Stimulated activated CD8-positive, alpha-beta memory T cell treated with anti-CD3 and anti-CD28 coated beads, Interleukin-15, amount 100 ng/mL, for 4 hours (primary cell): ENCODE measurements at regions not wholly inside any gene's neighbourhood (a gene's known extent, or its start where the extent isn't known, plus 50 kb on each side); places are given as distances from the start of the nearest gene placed in this dataset.
"Not testable (repeated sequence)": the region's sequence is repeated elsewhere in the genome, so short reads cannot be mapped to it uniquely, and the experiment has no call there.

Experiments used
- DNase-seq, 2 donors: peaks; one replicate each; pipeline ENCODE4 v3.0.0-alpha.2; 2020; ENCODE audit warnings: low read depth in 2 of 2

- DNase-seq = no peak
These were observed 118.6 kb upstream of the RAB4A start for GRCh38 chr1:229152311-229152710.

DNA sequence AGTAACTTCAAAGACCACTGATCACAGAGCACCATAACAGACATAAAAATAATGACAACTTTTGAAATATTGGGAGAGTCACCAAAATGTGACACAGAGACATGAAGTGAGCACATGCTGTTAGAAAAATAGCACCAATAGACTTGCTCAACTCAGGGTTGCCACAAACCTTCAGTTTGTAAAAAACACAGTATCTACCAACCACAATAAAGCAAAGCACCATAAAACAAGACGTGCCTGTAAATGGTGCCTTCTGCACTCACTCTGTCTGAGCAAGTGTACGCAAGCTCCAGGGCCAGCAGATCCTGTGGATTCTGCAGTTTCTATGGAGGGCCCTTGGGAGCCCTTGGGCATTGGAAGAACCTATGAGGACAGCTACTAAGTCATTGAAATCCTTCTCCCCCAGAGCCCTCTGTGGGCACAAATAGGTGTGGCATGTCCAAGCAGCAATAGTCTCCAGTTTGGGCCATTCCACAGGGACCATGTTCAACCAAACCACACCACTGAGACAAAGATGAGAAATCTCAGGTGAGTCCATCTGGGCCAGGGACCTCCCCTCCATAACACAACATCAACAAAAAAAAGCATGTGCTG lies 116.9 kb upstream of the RAB4A start:
- DNase-seq = no peak

DNA sequence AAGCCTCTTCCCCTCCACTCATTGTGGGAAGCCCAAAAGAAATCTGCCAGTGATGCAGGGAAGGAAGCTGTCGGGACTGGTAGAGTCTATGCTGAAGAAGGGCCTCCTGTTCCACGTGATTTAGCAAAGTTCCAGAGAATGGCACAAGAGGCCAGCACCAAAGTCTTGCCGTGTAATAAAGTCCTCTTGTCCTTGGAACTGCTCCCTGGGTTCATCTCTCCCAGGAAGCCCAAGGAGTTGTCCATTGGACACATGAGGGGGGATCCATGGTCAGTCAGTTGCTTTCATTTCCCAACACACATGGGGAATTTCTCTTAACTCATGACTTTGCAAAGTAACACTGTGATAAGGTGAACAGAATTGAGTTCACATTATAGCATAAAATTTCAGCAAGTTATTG lies 116.1 kb upstream of the RAB4A start:
- no peak for DNase-seq

DNA sequence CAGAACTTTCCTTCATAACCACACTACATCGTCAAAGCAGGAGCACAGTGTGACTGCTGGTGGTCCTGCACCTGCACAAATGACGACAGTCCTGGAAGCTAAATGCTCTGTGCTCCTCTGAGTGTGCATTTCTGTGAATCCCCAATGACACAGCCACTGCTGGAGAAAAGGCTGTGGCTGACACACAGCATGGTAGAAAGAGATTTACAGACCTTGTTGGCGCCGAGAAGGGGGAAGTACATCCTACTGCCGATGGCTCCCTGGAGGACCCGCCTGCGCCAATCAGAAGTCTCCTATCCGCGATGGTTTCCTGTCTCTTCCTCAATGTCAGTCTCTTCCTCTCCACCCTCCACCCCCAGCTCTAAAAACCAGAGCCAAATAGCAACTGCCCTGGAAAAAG lies 115.4 kb upstream of the RAB4A start:
- DNase-seq = no peak

GRCh38 chr1:229156872-229157271 lies 114.0 kb upstream of the RAB4A start:
- no peak for DNase-seq

DNA sequence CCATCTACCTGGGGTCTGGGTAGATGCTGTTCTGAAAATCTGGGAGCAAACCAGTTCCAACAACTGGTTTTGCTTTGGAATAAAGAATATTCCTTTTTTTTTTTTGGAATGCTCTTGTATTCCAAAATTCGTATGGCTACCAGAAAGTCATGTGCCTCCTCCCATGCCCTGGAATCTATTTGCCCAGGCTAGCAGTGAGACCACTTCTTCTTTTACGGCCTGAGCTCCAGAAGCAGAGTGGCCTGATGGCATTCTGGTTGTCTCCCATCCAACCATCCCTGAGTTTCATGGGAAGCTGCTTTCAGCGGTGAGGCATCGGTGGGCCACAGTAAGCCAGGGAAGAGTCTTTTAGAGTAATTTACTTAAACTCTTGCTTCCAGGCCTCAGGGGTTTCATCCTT lies 113.4 kb upstream of the RAB4A start:
- DNase-seq = no peak

GRCh38 chr1:229158341-229158921 lies 112.5 kb upstream of the RAB4A start:
- DNase-seq = no peak

GRCh38 chr1:229158927-229159326 lies 112.0 kb upstream of the RAB4A start:
- no peak for DNase-seq

- DNase-seq = no peak
These were observed 111.0 kb upstream of the RAB4A start for GRCh38 chr1:229159668-229160544.

GRCh38 chr1:229161740-229162139 lies 109.2 kb upstream of the RAB4A start:
- no peak for DNase-seq

- no peak for DNase-seq
These were observed 107.9 kb upstream of the RAB4A start for GRCh38 chr1:229162825-229163515.

- no peak for DNase-seq
These were observed 106.6 kb upstream of the RAB4A start for GRCh38 chr1:229164348-229164747.

DNA sequence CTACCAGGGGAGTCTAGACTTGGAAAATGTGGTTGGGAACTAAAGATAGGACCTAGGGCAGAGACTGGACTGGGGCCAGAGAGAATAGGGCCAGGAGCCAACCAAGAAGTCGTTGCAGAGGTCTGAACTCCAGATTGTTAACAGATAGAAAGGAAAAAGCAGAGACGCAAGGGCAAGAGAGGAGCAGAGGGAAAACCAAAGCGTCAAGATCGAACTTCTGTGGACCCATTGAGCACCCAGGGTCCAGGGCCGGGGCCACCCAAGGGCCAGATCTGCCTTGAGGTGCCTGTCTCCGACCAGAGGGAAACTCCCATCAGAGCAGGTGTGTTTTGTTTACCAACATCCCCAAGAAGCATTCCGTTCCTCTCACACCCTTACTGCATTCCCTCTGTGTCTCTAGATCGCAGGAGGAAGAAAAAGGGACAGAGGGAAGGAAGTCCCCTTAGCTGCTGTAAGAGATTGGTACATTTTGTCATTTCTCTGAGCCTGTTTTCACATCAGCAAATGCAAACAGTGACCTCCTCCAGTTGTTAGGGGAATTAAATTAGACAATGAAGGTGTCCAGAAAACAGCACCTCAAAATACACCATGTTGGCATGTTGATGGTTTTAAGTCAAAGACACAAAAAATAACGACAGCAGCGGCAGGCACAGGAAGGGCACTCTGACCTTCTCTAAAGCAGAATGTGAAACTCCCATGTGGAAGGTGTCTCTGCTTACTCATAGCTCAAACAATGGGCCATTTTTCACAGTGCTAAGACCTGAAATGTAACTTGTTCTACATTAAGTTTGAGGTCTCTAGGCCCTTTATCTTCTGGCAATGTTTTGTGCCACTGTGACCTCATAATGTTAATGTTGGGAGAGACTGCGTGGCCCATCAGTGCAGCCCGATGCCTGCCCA lies 105.8 kb upstream of the RAB4A start:
- no peak for DNase-seq

DNA sequence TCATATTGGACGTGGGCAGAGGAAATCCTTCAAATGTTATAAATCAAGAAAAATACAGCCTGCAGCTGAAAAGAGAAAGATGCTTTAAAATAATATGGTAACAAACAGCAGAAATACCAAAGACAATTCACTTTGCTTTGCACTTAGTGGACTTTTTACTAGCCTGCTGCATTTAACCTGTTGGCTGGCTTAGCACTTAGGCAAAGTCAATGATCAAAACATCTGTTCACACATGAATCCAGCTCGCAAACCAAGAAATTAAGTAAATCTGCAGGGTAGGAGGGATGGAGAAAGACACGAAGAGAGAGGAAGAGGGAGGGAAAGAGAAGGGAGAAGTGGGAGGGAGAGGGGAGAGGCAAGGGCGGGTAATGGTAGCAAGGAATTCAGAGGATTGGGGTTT lies 103.6 kb upstream of the RAB4A start:
- DNase-seq = no peak

GRCh38 chr1:229169399-229169798 lies 101.5 kb upstream of the RAB4A start:
- no peak for DNase-seq

- DNase-seq = no peak
These were observed 100.6 kb upstream of the RAB4A start for GRCh38 chr1:229170274-229170673.

GRCh38 chr1:229170778-229171505 lies 100.0 kb upstream of the RAB4A start:
- no peak for DNase-seq

DNA sequence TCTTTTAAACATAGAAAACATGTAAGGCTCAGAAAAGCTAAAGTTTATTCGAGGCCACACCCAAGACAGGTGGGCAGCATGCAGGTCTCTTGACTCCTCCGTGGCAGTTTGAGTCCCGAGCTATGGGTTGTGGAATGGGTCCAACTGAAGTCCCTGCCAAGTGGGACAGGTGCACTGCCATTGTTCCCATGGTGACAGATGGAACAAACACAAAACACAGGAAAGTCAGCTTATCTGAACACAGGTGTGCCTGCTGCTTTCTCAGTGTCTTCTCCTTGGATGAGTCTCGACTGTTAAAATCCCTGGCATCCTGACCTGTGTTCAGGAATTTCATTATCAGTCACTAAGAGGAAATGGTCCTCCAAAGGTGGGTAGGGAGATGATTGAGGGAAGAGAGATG lies 99.0 kb upstream of the RAB4A start:
- DNase-seq = no peak

- DNase-seq = not testable (repeated sequence)
These were observed 97.1 kb upstream of the RAB4A start for GRCh38 chr1:229173491-229174476.
